ENCODE measurements at regions not wholly inside any gene's neighbourhood (a gene's known extent, or its start where the extent isn't known, plus 50 kb on each side); places are given as distances from the start of the nearest gene placed in this dataset.

- ATAC-seq: no peak
- no peaks in the 10 kb centered on the region for H3K36me3 ChIP-seq
- no peak for DNase-seq
- H3K4me3 ChIP-seq: no peak overlapping the region
- peaks cover 0 to 4% of the 10 kb centered on the region in 2 donors for H3K9me3 ChIP-seq
- no peak overlapping the region for H3K27ac ChIP-seq
- TF ChIP-seq, protein P1, sequence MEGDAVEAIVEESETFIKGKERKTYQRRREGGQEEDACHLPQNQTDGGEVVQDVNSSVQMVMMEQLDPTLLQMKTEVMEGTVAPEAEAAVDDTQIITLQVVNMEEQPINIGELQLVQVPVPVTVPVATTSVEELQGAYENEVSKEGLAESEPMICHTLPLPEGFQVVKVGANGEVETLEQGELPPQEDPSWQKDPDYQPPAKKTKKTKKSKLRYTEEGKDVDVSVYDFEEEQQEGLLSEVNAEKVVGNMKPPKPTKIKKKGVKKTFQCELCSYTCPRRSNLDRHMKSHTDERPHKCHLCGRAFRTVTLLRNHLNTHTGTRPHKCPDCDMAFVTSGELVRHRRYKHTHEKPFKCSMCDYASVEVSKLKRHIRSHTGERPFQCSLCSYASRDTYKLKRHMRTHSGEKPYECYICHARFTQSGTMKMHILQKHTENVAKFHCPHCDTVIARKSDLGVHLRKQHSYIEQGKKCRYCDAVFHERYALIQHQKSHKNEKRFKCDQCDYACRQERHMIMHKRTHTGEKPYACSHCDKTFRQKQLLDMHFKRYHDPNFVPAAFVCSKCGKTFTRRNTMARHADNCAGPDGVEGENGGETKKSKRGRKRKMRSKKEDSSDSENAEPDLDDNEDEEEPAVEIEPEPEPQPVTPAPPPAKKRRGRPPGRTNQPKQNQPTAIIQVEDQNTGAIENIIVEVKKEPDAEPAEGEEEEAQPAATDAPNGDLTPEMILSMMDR (IDR thresholded peaks at IDR 0.05): no peak
- intact Hi-C loops (cut with DNase I): no loop called here
- H3K27me3 ChIP-seq: no peaks in the 10 kb centered on the region
- no peaks in the 10 kb centered on the region for H3K4me1 ChIP-seq
These were observed 590.4 kb downstream of the PDCD6IP start for GRCh38 chr3:34388830-34389229.

DNA sequence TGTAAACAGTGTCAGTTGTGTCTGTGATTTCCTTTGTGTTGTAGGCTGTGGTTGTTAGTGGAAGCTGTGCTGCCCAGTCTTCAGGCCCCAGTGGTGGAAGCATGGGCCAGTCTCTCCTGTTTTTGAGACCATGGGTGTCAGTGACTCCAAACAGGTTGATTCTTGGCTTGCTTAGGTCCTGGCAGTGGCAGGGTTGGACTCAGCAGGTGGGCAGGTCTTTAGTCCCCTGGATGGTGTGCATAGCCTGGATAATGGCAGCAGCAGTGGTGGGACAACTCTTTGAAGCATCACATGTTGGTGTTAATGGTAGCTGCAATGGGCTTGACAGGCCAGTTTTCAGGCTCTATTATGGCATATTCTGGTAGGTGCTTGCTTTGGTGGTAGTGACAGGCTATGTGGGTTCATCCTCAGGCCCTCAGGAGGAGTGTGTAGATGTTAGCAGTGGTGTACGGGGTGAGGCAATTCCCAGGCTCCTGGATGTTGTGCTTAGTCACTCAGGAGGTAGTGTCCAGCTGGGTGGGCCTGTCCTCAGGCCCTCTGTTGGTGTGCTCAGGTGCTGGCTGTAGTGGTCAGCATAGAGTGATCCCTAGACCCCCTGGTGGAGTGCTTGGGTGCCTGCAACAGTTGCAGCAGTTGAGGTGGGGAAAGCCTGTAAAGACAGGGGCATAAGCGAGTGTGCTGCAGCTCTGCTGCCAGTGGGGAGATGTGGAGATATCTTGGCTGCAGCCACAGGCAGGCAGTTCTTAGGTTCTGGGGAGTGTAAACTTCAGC is 596.7 kb downstream of the PDCD6IP start:
- TF ChIP-seq, protein P1 (IDR thresholded peaks at IDR 0.05): no peak
- no peak for ATAC-seq
- peak in 1 of 4 donors; percentile 24 for DNase-seq
- intact Hi-C loops (cut with DNase I): no loop called here
- H3K27me3 ChIP-seq: no peaks in the 10 kb centered on the region
- H3K36me3 ChIP-seq: no peaks in the 10 kb centered on the region
- no peak overlapping the region for H3K4me3 ChIP-seq
- no peak overlapping the region for H3K27ac ChIP-seq
- peaks cover 0 to 4% of the 10 kb centered on the region in 2 donors for H3K9me3 ChIP-seq
- H3K4me1 ChIP-seq: no peaks in the 10 kb centered on the region

GRCh38 chr3:34396288-34396687 is 597.9 kb downstream of the PDCD6IP start:
- Histone ChIP-seq H3K27ac (no peak overlapping the region), H3K4me1 (no peaks in the 10 kb centered on the region), H3K4me3 (no peak overlapping the region), H3K9me3 (peaks cover 0 to 4% of the 10 kb centered on the region in 2 donors), H3K36me3 (no peaks in the 10 kb centered on the region), H3K27me3 (no peaks in the 10 kb centered on the region)
- ATAC-seq: peak; percentile 36
- intact Hi-C loops (cut with DNase I): no loop called here
- TF ChIP-seq, protein P1 (IDR thresholded peaks at IDR 0.05): no peak
- no peak for DNase-seq

DNA sequence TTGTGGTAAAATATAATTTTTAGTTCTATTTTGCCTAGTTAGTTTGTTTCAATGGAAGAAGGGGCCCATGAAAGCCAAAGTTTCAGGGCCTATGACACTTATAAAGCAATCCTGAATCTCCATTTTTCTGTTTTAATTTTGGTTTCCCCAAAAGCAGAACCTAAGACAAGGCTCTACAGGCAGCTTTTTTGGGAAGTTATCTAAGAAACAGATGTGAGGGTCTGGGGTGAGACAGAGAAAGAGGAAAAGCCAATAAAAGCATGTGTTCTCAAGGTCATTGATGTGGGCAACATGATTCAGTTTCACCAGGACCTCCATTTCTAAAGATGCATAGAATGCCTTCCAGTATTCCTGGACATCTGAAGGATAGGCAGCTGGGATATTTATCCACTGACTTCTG is 598.5 kb downstream of the PDCD6IP start:
- DNase-seq (no peak), ATAC-seq (no peak)
- H3K27ac ChIP-seq: no peak overlapping the region
- TF ChIP-seq, protein P1 (IDR thresholded peaks at IDR 0.05): no peak
- no peaks in the 10 kb centered on the region for H3K27me3 ChIP-seq
- H3K4me3 ChIP-seq: no peak overlapping the region
- intact Hi-C loops (cut with DNase I): no loop called here
- H3K9me3 ChIP-seq: peaks cover 0 to 4% of the 10 kb centered on the region in 2 donors
- H3K36me3 ChIP-seq: no peaks in the 10 kb centered on the region
- no peaks in the 10 kb centered on the region for H3K4me1 ChIP-seq

DNA sequence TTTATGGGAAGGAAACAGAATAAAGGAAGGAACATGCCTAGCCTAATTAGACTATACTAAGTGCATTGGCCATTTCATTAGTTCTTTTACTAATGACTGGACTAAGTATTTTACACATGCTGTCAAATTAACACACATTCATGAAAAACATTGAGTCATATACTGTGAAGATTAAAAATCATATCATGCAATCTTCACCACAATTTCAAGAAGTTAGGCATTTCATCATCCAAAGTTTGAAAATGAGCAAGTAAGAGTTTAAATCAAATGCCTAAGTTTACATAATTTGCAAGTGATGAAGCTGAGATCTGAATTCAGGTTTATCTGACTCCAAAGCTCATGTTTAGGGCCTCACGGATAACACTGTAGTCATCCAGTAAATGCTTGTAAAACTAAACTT is 601.0 kb downstream of the PDCD6IP start:
- Histone ChIP-seq H3K36me3 (no peaks in the 10 kb centered on the region), H3K27me3 (no peaks in the 10 kb centered on the region), H3K9me3 (peaks cover 0 to under 1% of the 10 kb centered on the region in 2 donors), H3K27ac (no peak overlapping the region), H3K4me1 (no peaks in the 10 kb centered on the region), H3K4me3 (no peak overlapping the region)
- ATAC-seq: no peak
- no peak for DNase-seq
- TF ChIP-seq, protein P1 (IDR thresholded peaks at IDR 0.05): no peak
- intact Hi-C loops (cut with DNase I): no loop called here

Data from left lung (tissue), 4 donors.